ENCODE measurements at regions not wholly inside any gene's neighbourhood (a gene's known extent, or its start where the extent isn't known, plus 50 kb on each side); places are given as distances from the start of the nearest gene placed in this dataset.

GRCh38 chr6:138582573-138582972, 83.3 kb upstream of the NHSL1 start:
- H4K5ac ChIP-seq (ENCODE audit: insufficient read length, low read depth, low read length) = no peak overlapping the region
- H2BK15ac ChIP-seq (ENCODE audit: low read length) = no peak overlapping the region
- H2BK20ac ChIP-seq (ENCODE audit: low read length) = no peak overlapping the region
- no peak overlapping the region for H2BK12ac ChIP-seq (ENCODE audit: low read depth, low read length)
- 94% methylated on average over 4 of the region's 4 CpGs; no CpG with 5 or more reads in 1 of the 2 experiments for WGBS, 2 experiments (ENCODE audit: extremely low coverage in 1 of 2, insufficient coverage in 1 of 2, insufficient read length in 1 of 2, insufficient replicate concordance in 2 of 2, low coverage in 1 of 2, low lambda C conversion rate in 2 of 2, missing lambda C conversion rate in 1 of 2)
- peaks cover 3% of the 10 kb centered on the region for H3K79me1 ChIP-seq (ENCODE audit: low read depth, low read length)
- H3K4me1 ChIP-seq (replicated peaks in 1 of 4; ENCODE audit: control insufficient read depth in 3 of 4, insufficient read depth in 4 of 4, low read length in 3 of 4) = peaks cover 0 to 9% (median 0%) of the 10 kb centered on the region in 4 experiments; a peak in 5 of 7 replicates
- no peak overlapping the region for H3K18ac ChIP-seq (ENCODE audit: extremely low read depth, low read length)
- no peak overlapping the region for H3K4me2 ChIP-seq (ENCODE audit: insufficient read depth in 1 of 2, low read depth in 2 of 2, low read length in 2 of 2)
- no peak overlapping the region for H3K56ac ChIP-seq (replicated peaks; ENCODE audit: insufficient read length, low read depth, low read length)
- POLR2A ChIA-PET (ENCODE audit: partially characterized antibody) = no interaction called here
- H2BK5ac ChIP-seq (ENCODE audit: low read depth, low read length) = no peak overlapping the region
- H3K23ac ChIP-seq (ENCODE audit: insufficient read length) = no peak overlapping the region
- peaks cover 0 to 3% of the 10 kb centered on the region in 2 experiments for H4K20me1 ChIP-seq (replicated peaks in 1 of 2; ENCODE audit: control insufficient read depth in 1 of 2, insufficient read depth in 2 of 2, low read length in 2 of 2)
- no peaks in the 10 kb centered on the region for H3K23me2 ChIP-seq (ENCODE audit: low read depth, low read length)
- no peak for DNase-seq (ENCODE audit: low read depth in 1 of 2, low spot score in 2 of 2)
- H3K4me3 ChIP-seq (ENCODE audit: extremely low read depth in 1 of 4, insufficient read depth in 2 of 4, low read depth in 3 of 4, low read length in 4 of 4) = no peak overlapping the region
- H3K36me3 ChIP-seq (ENCODE audit: control insufficient read depth in 2 of 4, insufficient read depth in 4 of 4, low read length in 3 of 4) = no peaks in the 10 kb centered on the region
- no peaks in the 10 kb centered on the region for H3K27me3 ChIP-seq (replicated peaks in 1 of 4; ENCODE audit: control insufficient read depth in 3 of 4, extremely low read depth in 1 of 4, insufficient read depth in 3 of 4, low read length in 3 of 4)
- no peak overlapping the region for H3K9ac ChIP-seq (replicated peaks in 1 of 4; ENCODE audit: extremely low read depth in 1 of 4, low read depth in 3 of 4, low read length in 3 of 4)
- no peak overlapping the region for H4K91ac ChIP-seq (replicated peaks; ENCODE audit: insufficient read length, low read length)
- no peak overlapping the region for H3K4ac ChIP-seq (replicated peaks; ENCODE audit: insufficient read length, low read depth, low read length)
- no peak for FAIRE-seq
- CTCF ChIA-PET (ENCODE audit: partially characterized antibody) = interaction anchor here (1.1 kb wide), 1 partner anchor 10 kb away, joined by 4 read pairs; no protein-coding TSS in a partner anchor
- no peak overlapping the region for H2AK5ac ChIP-seq (ENCODE audit: low read depth, low read length)
- no peak overlapping the region for H3K14ac ChIP-seq (ENCODE audit: insufficient read length)
- H2AFZ ChIP-seq (ENCODE audit: low read length) = no peak overlapping the region
- H3K79me2 ChIP-seq (ENCODE audit: control insufficient read depth in 1 of 2, insufficient read depth in 2 of 2, low read length in 2 of 2) = peaks cover 0 to 7% of the 10 kb centered on the region in 2 experiments; a peak in 1 of 4 replicates
- no peaks in the 10 kb centered on the region for H3K9me3 ChIP-seq (ENCODE audit: insufficient read depth in 2 of 2, low read depth in 1 of 2, low read length in 1 of 2)
- H4K8ac ChIP-seq (ENCODE audit: extremely low read depth, insufficient read depth, low read length) = no peak overlapping the region; the same call in 1 of the 2 replicates
- H3K27ac ChIP-seq (ENCODE audit: low read depth, low read length) = no peak overlapping the region
- H2BK120ac ChIP-seq (replicated peaks; ENCODE audit: low read depth, low read length) = no peak overlapping the region
- TF ChIP-seq CBX8 (IDR thresholded peaks at IDR 0.05; ENCODE audit: borderline replicate concordance, low read depth, low read length) (no peak), GTF2F1 (IDR thresholded peaks at IDR 0.05; ENCODE audit: borderline replicate concordance, low read depth, low read length) (no peak), NRF1 (IDR thresholded peaks at IDR 0.05; ENCODE audit: low read depth, low read length) (no peak), RFX5 (IDR thresholded peaks at IDR 0.05; ENCODE audit: borderline replicate concordance, low read depth, low read length) (no peak), YY1 (IDR thresholded peaks at IDR 0.05; ENCODE audit: low read depth, low read length) (no peak), CTCF (IDR thresholded peaks at IDR 0.05; ENCODE audit: control extremely low read depth in 1 of 3, insufficient read depth in 1 of 3, low read depth in 1 of 3, low read length in 3 of 3) (no peak), KDM5A (IDR thresholded peaks at IDR 0.05; ENCODE audit: low read length) (no peak), EZH2 (IDR thresholded peaks at IDR 0.05; ENCODE audit: low read depth, low read length, severe bottlenecking) (no peak), SIX5 (IDR thresholded peaks at IDR 0.05; ENCODE audit: low read depth, low read length) (no peak), JUN (IDR thresholded peaks at IDR 0.05; ENCODE audit: low read depth, low read length) (no peak), KDM4A (IDR thresholded peaks at IDR 0.05; ENCODE audit: low read depth, low read length, severe bottlenecking) (no peak), JUND (IDR thresholded peaks at IDR 0.05; ENCODE audit: low read length) (no peak), TCF12 (IDR thresholded peaks at IDR 0.05; ENCODE audit: low read depth, low read length) (no peak)
